ENCODE measurements at regions not wholly inside any gene's neighbourhood (a gene's known extent, or its start where the extent isn't known, plus 50 kb on each side); places are given as distances from the start of the nearest gene placed in this dataset.

DNA sequence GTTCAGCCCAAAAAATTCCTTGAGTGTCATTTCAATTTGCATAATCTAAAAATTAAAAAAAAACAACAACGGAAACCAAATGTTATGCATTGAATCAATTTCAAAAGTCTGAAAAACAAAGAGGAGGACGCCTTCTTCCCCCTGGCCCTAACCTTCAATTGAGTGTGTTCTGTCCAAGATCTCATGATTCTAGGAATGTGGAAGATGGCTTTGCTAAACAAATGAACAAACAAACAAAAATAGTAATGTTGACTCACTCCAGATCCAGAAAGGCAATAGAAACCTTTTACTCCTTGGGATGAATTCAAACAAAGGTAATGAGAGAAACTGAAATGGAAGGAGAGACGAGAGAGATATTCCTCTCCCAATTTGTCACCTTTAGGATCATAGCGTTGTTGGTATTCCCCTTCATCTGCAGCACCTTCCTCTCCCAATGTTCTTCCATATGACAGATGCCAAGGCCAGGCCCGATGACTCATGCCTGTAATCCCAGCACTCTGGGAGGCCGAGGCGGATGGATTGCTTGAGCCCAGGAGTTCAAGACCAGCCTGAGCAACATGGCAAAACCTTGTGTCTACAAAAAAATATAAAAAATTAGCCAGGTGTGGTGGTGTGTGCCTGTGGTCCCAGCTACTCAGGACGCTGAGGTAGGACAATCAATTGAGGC, 109.2 kb upstream of the ADGRF1 start:
- FAIRE-seq, result no peak

DNA sequence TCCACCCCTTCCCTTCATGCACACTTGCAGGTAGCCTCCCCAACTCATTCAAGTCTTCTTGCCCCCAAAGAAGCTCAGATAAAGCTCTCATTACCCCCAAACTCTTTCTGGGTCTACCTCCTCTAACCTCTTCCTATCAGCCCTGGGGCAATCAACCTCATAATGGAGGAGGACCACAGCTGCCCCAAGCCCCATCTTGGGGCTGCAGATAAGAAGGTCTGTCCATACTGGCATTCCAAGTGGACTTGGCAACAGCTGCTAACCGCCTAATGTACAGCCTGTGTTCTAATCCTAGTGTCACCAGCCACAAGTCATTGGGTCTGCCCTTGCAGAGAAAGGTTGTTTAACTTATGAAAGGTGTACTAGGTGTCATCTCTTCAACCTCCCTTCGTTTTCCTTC, 107.4 kb upstream of the ADGRF1 start:
- H4K20me1 ChIP-seq (replicated peaks; ENCODE audit: control insufficient read depth, extremely low read depth, insufficient read depth, low read length), result no peaks in the 10 kb centered on the region
- dilution Hi-C loops (cut with MboI; ENCODE audit: extremely low pct_ligation_motif_present, low sequenced_read_pairs), result no loop called here
- peaks cover 0 to 4% of the 10 kb centered on the region in 2 experiments for H3K27me3 ChIP-seq (ENCODE audit: control insufficient read depth in 2 of 2, insufficient read depth in 2 of 2, low read length in 2 of 2)
- no peaks in the 10 kb centered on the region for H3K36me3 ChIP-seq (ENCODE audit: control insufficient read depth in 2 of 2, extremely low read depth in 1 of 2, insufficient read depth in 2 of 2, low read length in 2 of 2)
- no peaks in the 10 kb centered on the region for H3K9me3 ChIP-seq (replicated peaks; ENCODE audit: control insufficient read depth, insufficient read depth, low read length)
- H3K9ac ChIP-seq (replicated peaks; ENCODE audit: extremely low read depth, insufficient read depth, low read length), result no peak overlapping the region
- TF ChIP-seq, protein P1, sequence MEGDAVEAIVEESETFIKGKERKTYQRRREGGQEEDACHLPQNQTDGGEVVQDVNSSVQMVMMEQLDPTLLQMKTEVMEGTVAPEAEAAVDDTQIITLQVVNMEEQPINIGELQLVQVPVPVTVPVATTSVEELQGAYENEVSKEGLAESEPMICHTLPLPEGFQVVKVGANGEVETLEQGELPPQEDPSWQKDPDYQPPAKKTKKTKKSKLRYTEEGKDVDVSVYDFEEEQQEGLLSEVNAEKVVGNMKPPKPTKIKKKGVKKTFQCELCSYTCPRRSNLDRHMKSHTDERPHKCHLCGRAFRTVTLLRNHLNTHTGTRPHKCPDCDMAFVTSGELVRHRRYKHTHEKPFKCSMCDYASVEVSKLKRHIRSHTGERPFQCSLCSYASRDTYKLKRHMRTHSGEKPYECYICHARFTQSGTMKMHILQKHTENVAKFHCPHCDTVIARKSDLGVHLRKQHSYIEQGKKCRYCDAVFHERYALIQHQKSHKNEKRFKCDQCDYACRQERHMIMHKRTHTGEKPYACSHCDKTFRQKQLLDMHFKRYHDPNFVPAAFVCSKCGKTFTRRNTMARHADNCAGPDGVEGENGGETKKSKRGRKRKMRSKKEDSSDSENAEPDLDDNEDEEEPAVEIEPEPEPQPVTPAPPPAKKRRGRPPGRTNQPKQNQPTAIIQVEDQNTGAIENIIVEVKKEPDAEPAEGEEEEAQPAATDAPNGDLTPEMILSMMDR (IDR thresholded peaks at IDR 0.05; ENCODE audit: extremely low read depth in 1 of 2, insufficient read depth in 1 of 2, low read depth in 1 of 2, low read length in 2 of 2), result no peak
- no peak for TF ChIP-seq POLR2AphosphoS5 (IDR thresholded peaks at IDR 0.05; ENCODE audit: insufficient read depth, low read depth, low read length)
- no peak for TF ChIP-seq POLR2A (IDR thresholded peaks at IDR 0.05; ENCODE audit: low read depth, low read length)
- TF ChIP-seq GATA2 (IDR thresholded peaks at IDR 0.05; ENCODE audit: insufficient read depth, insufficient read length, low read depth, low read length), result no peak
- DNase-seq (ENCODE audit: low read depth, low spot score), result no peak
- no peak overlapping the region for H3K4me3 ChIP-seq (replicated peaks in 1 of 3; ENCODE audit: insufficient read depth in 1 of 3, low read depth in 1 of 3, low read length in 3 of 3)
- no peaks in the 10 kb centered on the region for H3K9me1 ChIP-seq (replicated peaks; ENCODE audit: control insufficient read depth, extremely low read depth, insufficient read depth, low read length)
- intact Hi-C loops (cut with micrococcal nuclease), result loop anchor here (2.0 kb wide), 1 partner anchor 27 kb away; no protein-coding TSS in a partner anchor
- no peak overlapping the region for H2AFZ ChIP-seq (ENCODE audit: low read depth, low read length)
- H3K4me1 ChIP-seq (ENCODE audit: control insufficient read depth, extremely low read depth, insufficient read depth, low read length), result no peaks in the 10 kb centered on the region
- BruUV-seq (replicated peaks), result no TSS peak
- CTCF ChIA-PET, result no interaction called here
- no peaks in the 10 kb centered on the region for H3K79me2 ChIP-seq (ENCODE audit: control insufficient read depth, insufficient read depth, low read length)
- POLR2A ChIA-PET, result no interaction called here
- H3K4me2 ChIP-seq (ENCODE audit: insufficient read depth, low read length), result no peak overlapping the region
- no peak overlapping the region for H3K27ac ChIP-seq (ENCODE audit: insufficient read depth, low read depth, low read length)
- FAIRE-seq, result no peak

More for the DNA sequence above, 109.2 kb upstream of the ADGRF1 start:
- H3K9me1 ChIP-seq (replicated peaks; ENCODE audit: control insufficient read depth, extremely low read depth, insufficient read depth, low read length), result no peaks in the 10 kb centered on the region
- H3K9ac ChIP-seq (replicated peaks; ENCODE audit: extremely low read depth, insufficient read depth, low read length), result no peak overlapping the region
- no peaks in the 10 kb centered on the region for H4K20me1 ChIP-seq (replicated peaks; ENCODE audit: control insufficient read depth, extremely low read depth, insufficient read depth, low read length)
- no TSS peak for BruUV-seq (replicated peaks)
- DNase-seq (ENCODE audit: low read depth, low spot score), result no peak
- no peaks in the 10 kb centered on the region for H3K9me3 ChIP-seq (replicated peaks; ENCODE audit: control insufficient read depth, insufficient read depth, low read length)
- H3K27ac ChIP-seq (ENCODE audit: insufficient read depth, low read depth, low read length), result no peak overlapping the region
- no peaks in the 10 kb centered on the region for H3K4me1 ChIP-seq (ENCODE audit: control insufficient read depth, extremely low read depth, insufficient read depth, low read length)
- dilution Hi-C loops (cut with MboI; ENCODE audit: extremely low pct_ligation_motif_present, low sequenced_read_pairs), result no loop called here
- intact Hi-C loops (cut with micrococcal nuclease), result no loop called here
- peaks cover 0 to 4% of the 10 kb centered on the region in 2 experiments for H3K27me3 ChIP-seq (ENCODE audit: control insufficient read depth in 2 of 2, insufficient read depth in 2 of 2, low read length in 2 of 2)
- H3K4me3 ChIP-seq (replicated peaks in 1 of 3; ENCODE audit: insufficient read depth in 1 of 3, low read depth in 1 of 3, low read length in 3 of 3), result no peak overlapping the region
- H3K36me3 ChIP-seq (ENCODE audit: control insufficient read depth in 2 of 2, extremely low read depth in 1 of 2, insufficient read depth in 2 of 2, low read length in 2 of 2), result no peaks in the 10 kb centered on the region
- ChIA-PET CTCF (no interaction called here), POLR2A (no interaction called here)
- H3K4me2 ChIP-seq (ENCODE audit: insufficient read depth, low read length), result no peak overlapping the region
- H2AFZ ChIP-seq (ENCODE audit: low read depth, low read length), result no peak overlapping the region
- H3K79me2 ChIP-seq (ENCODE audit: control insufficient read depth, insufficient read depth, low read length), result no peaks in the 10 kb centered on the region
- TF ChIP-seq, protein P1 (IDR thresholded peaks at IDR 0.05; ENCODE audit: extremely low read depth in 1 of 2, insufficient read depth in 1 of 2, low read depth in 1 of 2, low read length in 2 of 2), result no peak
- no peak for TF ChIP-seq POLR2A (IDR thresholded peaks at IDR 0.05; ENCODE audit: low read depth, low read length)
- TF ChIP-seq FOS (IDR thresholded peaks at IDR 0.05; ENCODE audit: borderline replicate concordance, insufficient read depth, low read length), result no peak
- no peak for TF ChIP-seq POLR2AphosphoS5 (IDR thresholded peaks at IDR 0.05; ENCODE audit: insufficient read depth, low read depth, low read length)
- TF ChIP-seq EZH2 (IDR thresholded peaks at IDR 0.05; ENCODE audit: borderline replicate concordance, low read depth, low read length, severe bottlenecking), result no peak
- TF ChIP-seq GATA2 (IDR thresholded peaks at IDR 0.05; ENCODE audit: insufficient read depth, insufficient read length, low read depth, low read length), result no peak
- TF ChIP-seq MYC (IDR thresholded peaks at IDR 0.05; ENCODE audit: low read depth, low read length), result no peak
